ENCODE measurements at regions not wholly inside any gene's neighbourhood (a gene's known extent, or its start where the extent isn't known, plus 50 kb on each side); places are given as distances from the start of the nearest gene placed in this dataset.
"Not testable (repeated sequence)": the region's sequence is repeated elsewhere in the genome, so short reads cannot be mapped to it uniquely, and the experiment has no call there.

DNA sequence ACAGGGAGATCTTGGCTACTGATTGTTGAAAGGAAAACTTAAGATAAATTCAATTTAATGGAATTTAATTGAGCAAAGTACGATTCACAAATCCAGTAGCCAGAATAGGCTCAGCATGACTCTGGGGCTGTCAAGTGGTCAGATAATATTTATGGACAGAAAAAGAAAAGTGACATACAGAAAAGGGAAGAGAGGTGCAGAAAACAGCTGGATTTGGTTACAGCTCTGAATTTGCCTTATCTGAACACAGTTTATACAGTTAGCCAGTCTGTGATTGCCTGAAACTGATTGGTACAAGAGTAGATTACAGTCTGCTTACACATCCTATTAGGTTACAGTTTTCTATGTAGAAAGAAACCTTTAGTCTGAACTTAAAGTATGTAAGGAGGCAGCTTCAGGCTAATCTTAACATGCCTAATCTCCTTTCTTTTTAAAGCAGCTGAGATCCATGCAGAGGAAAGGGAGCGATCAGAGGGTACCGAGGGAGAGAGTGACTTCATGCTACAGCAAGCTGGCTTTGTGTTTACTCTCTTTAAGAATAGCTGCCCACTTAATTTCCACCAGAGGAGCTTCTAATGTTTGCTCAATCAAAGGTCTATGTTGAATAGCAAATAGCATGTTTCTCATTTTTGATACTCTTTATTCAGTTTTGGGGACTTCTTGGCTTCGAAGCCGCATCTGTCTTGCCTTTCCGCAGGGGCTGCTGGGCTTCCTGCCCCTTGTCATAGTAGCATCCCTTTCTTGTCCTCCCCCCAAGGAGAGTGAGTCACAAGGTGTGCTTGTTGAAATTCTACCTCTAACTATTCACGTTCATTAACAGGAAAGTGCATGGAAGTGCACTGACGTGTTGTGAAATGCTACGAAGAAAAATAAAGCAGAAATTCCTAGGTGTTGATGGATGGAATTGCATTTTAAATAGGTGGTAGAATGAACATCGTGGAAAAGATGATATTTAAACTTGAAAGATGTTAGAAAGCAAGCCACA lies 761.2 kb downstream of the TAF11L14 start:
- H3K27me3 ChIP-seq (ENCODE audit: control insufficient read depth, insufficient read depth, low read length) = no peaks in the 10 kb centered on the region
- no peaks in the 10 kb centered on the region for H3K79me2 ChIP-seq
- H3K36me3 ChIP-seq (ENCODE audit: control insufficient read depth, insufficient read depth, low read length) = no peaks in the 10 kb centered on the region
- H2AFZ ChIP-seq = no peak overlapping the region
- H3K4me1 ChIP-seq = no peaks in the 10 kb centered on the region
- no peak overlapping the region for H3K27ac ChIP-seq
- H3K9me3 ChIP-seq (ENCODE audit: control insufficient read depth, low read length) = no peaks in the 10 kb centered on the region
- no peak overlapping the region for H3K9ac ChIP-seq
- no peak overlapping the region for H3K4me3 ChIP-seq (ENCODE audit: low read depth, low read length)
- H3K4me2 ChIP-seq (ENCODE audit: low read length) = no peak overlapping the region
- TF ChIP-seq, protein P1, sequence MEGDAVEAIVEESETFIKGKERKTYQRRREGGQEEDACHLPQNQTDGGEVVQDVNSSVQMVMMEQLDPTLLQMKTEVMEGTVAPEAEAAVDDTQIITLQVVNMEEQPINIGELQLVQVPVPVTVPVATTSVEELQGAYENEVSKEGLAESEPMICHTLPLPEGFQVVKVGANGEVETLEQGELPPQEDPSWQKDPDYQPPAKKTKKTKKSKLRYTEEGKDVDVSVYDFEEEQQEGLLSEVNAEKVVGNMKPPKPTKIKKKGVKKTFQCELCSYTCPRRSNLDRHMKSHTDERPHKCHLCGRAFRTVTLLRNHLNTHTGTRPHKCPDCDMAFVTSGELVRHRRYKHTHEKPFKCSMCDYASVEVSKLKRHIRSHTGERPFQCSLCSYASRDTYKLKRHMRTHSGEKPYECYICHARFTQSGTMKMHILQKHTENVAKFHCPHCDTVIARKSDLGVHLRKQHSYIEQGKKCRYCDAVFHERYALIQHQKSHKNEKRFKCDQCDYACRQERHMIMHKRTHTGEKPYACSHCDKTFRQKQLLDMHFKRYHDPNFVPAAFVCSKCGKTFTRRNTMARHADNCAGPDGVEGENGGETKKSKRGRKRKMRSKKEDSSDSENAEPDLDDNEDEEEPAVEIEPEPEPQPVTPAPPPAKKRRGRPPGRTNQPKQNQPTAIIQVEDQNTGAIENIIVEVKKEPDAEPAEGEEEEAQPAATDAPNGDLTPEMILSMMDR (IDR thresholded peaks at IDR 0.05) = no peak

DNA sequence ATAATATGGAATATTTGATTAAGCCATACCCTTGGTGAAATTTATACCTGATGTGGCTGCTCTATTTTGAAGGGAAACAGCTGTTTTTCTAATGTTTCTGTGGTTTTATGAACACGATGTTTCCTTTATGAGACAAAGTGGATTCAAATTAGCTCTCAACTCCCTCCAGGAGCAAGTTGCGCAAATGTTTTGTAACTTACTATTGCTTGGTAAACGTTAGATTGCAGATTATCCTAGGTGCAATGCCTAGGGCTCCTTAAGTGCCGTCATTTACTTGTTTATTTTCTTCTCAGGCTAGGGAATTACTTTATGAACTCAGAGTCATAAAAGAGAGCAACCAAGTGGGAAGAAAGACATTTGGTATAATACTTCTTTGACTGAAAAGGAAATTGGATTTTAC lies 763.1 kb downstream of the TAF11L14 start:
- H3K4me2 ChIP-seq (ENCODE audit: low read length) = no peak overlapping the region
- no peaks in the 10 kb centered on the region for H3K9me3 ChIP-seq (ENCODE audit: control insufficient read depth, low read length)
- H3K4me3 ChIP-seq (ENCODE audit: low read depth, low read length) = no peak overlapping the region
- TF ChIP-seq, protein P1 (IDR thresholded peaks at IDR 0.05) = no peak
- H3K79me2 ChIP-seq = no peaks in the 10 kb centered on the region
- no peaks in the 10 kb centered on the region for H3K4me1 ChIP-seq
- H3K9ac ChIP-seq = no peak overlapping the region
- no peaks in the 10 kb centered on the region for H3K27me3 ChIP-seq (ENCODE audit: control insufficient read depth, insufficient read depth, low read length)
- H3K27ac ChIP-seq = no peak overlapping the region
- H3K36me3 ChIP-seq (ENCODE audit: control insufficient read depth, insufficient read depth, low read length) = no peaks in the 10 kb centered on the region
- H2AFZ ChIP-seq = no peak overlapping the region

DNA sequence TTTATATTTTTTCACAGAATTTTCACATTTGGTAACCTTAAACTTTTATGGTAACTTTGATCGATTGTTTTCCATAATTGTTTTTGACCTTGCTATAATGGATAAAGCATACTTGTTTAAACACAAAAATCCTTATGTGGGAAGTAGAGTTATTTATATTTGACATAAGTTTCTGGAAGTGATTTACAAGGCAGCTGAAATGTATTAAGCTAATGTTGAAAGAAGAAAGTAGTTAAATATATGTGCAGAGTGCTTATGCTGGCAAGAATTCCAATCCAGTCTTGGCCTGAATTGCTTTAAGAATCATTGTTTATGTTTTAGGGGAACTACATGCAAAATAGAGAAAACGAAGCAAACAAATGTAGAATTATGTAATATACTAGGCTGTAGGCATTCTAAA lies 763.6 kb downstream of the TAF11L14 start:
- Histone ChIP-seq H3K27ac (no peak overlapping the region), H3K79me2 (no peaks in the 10 kb centered on the region), H2AFZ (no peak overlapping the region), H3K4me3 (ENCODE audit: low read depth, low read length) (no peak overlapping the region), H3K4me2 (ENCODE audit: low read length) (no peak overlapping the region), H3K9me3 (ENCODE audit: control insufficient read depth, low read length) (no peaks in the 10 kb centered on the region), H3K36me3 (ENCODE audit: control insufficient read depth, insufficient read depth, low read length) (no peaks in the 10 kb centered on the region), H3K4me1 (no peaks in the 10 kb centered on the region), H3K9ac (no peak overlapping the region), H3K27me3 (ENCODE audit: control insufficient read depth, insufficient read depth, low read length) (no peaks in the 10 kb centered on the region)
- TF ChIP-seq, protein P1 (IDR thresholded peaks at IDR 0.05) = no peak

DNA sequence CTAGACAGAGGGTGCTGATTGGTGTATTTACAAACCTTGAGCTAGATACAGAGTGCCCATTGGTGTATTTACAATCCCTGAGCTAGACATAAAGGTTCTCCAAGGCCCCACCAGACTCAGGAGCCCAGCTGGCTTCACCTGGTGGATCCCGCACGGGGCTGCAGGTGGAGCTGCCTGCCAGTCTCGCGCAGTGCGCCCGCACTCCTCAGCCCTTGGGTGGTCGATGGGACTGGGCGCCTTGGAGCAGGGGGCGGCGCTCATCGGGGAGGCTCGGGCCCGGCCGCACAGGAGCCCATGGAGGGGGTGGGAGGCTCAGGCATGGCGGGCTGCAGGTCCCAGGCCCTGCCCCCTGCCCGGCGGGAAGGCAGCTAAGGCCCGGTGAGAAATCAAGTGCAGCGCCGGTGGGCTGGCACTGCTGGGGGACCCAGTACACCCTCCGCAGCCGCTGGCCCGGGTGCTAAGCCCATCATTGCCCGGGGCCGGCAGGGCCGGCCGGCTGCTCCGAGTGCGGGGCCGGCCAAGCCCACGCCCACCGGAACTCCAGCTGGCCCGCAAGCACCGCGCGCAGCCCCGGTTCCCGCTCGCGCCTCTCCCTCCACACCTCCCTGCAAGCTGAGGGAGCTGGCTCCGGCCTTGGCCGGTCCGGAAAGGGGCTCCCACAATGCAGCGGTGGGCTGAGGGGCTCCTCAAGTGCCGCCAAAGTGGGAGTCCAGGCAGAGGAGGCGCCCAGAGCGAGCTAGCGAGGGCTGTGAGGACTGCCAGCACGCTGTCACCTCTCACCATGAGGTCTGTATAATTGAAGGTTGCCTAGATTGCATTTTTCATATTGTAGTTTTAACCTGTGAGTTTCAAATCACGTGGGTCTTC lies 765.4 kb downstream of the TAF11L14 start:
- not testable (repeated sequence) for H2AFZ ChIP-seq; H3K27me3 ChIP-seq (ENCODE audit: control insufficient read depth, insufficient read depth, low read length); H3K4me2 ChIP-seq (ENCODE audit: low read length); H3K4me1 ChIP-seq; H3K9me3 ChIP-seq (ENCODE audit: control insufficient read depth, low read length); H3K4me3 ChIP-seq (ENCODE audit: low read depth, low read length); H3K36me3 ChIP-seq (ENCODE audit: control insufficient read depth, insufficient read depth, low read length); H3K27ac ChIP-seq; H3K9ac ChIP-seq; H3K79me2 ChIP-seq

DNA sequence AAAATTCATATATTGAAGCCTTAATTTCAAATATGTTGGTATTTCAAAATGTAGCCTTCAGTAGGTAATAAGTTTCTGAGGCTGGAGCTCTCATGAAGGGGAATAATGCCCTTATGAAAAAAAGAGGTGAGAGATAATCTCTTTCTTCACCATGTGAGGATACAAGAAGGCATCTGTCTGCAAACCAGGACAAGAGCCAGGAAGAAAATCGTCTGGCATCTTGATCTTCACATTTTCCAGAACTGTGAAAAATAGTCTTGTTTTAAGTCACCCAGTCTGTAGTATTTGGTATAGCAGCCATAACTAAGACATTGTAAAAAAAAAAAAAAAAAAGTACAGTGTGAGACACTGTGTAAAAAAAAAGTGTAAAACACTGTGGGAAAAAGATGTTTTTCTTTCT lies 768.9 kb downstream of the TAF11L14 start:
- TF ChIP-seq, protein P1 (IDR thresholded peaks at IDR 0.05) = no peak
- no peak overlapping the region for H3K27ac ChIP-seq
- no peak overlapping the region for H3K4me2 ChIP-seq (ENCODE audit: low read length)
- no peak overlapping the region for H2AFZ ChIP-seq
- no peaks in the 10 kb centered on the region for H3K36me3 ChIP-seq (ENCODE audit: control insufficient read depth, insufficient read depth, low read length)
- H3K9ac ChIP-seq = no peak overlapping the region
- no peaks in the 10 kb centered on the region for H3K4me1 ChIP-seq
- no peaks in the 10 kb centered on the region for H3K79me2 ChIP-seq
- no peaks in the 10 kb centered on the region for H3K9me3 ChIP-seq (ENCODE audit: control insufficient read depth, low read length)
- H3K4me3 ChIP-seq (ENCODE audit: low read depth, low read length) = no peak overlapping the region
- no peaks in the 10 kb centered on the region for H3K27me3 ChIP-seq (ENCODE audit: control insufficient read depth, insufficient read depth, low read length)
